Stimulated activated CD8-positive, alpha-beta memory T cell treated with anti-CD3 and anti-CD28 coated beads, Interleukin-4, amount 100 ng/mL, for 1 hour (primary cell): ENCODE measurements at regions not wholly inside any gene's neighbourhood (a gene's known extent, or its start where the extent isn't known, plus 50 kb on each side); places are given as distances from the start of the nearest gene placed in this dataset.
"Not testable (repeated sequence)": the region's sequence is repeated elsewhere in the genome, so short reads cannot be mapped to it uniquely, and the experiment has no call there.

Experiments
- DNase-seq, 2 donors: peaks; one replicate each; pipeline ENCODE4 v3.0.0-alpha.2; 2020; ENCODE audit warnings: low read depth in 2 of 2, low spot score in 1 of 2

DNA sequence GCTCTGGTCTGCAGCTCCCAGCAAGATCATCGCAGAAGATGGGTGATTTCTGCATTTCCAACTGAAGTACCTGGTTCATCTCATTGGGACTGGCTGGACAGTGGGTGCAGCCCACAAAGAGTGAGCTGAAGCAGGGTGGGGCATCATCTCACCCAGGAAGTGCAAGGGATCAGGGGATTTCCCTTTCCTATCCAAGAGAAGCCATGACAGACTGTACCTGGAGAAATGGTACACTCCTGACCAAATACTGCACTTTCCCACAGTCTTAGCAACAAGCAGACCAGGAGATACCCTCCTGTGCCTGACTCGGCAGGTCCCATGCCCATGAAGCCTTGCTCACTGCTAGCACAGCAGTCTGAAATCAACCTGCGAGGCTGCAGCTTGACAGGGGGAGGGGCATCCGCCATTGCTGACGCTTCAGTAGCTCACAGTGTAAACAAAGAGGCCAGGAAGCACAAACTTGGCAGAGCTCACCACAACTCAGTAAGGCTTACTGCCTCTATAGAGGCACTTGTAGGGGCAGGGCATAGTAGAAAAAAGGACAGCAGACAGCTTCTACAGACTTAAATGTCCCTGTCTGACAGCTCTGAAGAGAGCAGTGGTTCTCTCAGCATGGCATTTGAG is 60.5 kb downstream of the AREG start:
- not testable (repeated sequence) for DNase-seq

DNA sequence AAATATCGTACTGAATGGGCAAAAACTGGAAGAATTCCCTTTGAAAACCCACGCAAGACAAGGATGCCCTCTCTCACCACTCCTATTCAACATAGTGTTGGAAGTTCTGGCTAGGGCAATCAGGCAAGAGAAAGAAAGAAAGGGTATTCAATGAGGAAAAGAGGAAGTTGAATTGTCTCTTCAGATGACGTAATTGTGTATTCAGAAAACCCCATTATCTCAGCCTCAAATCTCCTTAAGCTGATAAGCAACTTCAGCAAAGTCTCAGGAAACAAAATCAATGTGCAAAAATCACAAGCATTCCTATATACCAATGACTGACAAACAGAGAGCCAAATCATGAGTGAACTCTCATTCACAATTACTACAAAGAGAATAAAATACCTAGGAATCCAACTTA is 64.4 kb downstream of the AREG start:
- not testable (repeated sequence) for DNase-seq

DNA sequence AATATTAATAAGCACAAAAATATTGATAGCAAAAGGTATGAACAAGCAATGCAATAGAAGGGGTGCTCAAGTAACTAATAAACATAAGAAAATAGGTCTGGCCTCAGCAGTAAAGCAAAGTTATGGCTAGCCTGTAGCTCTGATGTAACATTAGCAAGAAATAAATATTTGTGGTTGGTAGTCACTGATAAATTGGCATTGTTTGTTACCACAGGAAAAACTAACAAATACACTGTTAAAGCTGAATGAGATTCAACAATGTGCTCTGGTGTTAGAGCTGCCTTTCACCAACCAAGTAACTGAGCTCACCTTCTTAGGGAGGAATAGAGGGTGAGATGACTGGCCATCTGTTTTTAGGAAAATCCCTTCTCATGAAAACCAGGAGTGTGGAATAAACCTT is 71.4 kb downstream of the AREG start:
- no peak for DNase-seq

DNA sequence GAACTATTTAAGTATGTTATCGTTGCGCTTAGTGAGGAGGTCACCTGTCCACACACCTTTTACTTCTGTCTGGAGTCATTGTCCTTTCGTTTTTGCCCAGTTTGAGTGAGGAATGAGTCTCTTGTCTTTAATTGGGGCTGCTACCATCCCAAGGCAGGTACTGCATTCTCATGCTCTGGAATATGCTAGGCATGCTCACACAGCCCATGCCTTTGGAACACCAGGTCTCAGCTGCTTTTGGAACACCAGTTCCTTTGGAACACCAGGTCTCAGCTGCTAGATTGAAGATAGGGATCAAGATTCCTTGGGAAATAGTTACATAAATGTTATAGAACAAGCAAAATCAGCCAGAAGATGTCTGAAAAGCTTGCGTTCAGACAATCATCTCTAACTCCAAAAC is 73.1 kb downstream of the AREG start:
- no peak for DNase-seq

DNA sequence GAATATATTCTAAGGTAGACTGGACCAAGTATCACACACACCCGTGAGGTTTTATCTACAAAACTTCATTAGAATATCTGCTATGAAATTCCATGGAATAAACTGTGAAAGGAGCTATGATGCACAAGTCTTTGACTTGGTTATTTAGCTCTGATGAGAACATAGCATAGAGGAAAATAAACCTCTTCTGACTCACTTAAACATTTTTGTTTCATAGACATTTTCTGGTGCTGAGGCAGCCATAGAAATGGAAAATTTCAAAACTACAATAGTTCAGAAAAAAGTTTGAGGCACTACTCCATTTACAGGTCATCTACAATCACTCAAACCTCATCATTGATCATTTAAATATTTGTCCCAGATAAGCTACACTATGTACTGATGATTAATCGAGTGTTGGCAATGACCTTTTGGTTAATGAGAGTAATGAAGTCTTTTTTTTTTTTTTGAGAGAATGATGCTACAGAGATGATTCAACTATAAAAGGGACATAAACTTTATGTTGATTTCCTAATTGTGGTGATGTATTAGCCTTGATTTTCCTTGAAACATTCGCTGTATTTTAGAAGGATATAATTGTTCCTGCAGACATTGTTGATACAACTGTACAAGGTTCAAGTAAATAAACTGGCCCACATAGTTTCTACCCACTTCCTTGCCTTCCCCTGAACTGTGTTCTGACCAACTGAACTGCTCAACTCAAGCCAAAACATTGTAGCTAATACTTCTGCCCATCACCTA is 77.5 kb downstream of the AREG start:
- no peak for DNase-seq

DNA sequence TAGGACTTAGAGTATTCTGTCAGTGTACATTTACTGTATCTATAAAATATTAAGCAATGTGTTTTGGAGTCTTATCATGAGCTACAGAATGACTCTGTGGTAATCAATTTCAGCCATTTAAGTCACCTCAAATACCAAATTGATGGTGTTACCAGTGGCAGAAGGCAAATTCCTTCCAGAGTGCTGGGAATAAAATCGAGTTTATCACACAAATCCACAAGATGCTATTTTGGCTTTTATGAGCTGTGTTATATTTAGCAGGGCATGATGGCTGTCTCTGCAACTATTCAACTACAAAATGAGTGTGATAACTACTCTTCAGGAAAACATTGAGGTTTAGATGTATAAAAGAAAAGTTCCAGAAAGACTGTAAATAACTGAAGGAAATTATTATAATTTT is 78.2 kb downstream of the AREG start:
- DNase-seq = no peak

DNA sequence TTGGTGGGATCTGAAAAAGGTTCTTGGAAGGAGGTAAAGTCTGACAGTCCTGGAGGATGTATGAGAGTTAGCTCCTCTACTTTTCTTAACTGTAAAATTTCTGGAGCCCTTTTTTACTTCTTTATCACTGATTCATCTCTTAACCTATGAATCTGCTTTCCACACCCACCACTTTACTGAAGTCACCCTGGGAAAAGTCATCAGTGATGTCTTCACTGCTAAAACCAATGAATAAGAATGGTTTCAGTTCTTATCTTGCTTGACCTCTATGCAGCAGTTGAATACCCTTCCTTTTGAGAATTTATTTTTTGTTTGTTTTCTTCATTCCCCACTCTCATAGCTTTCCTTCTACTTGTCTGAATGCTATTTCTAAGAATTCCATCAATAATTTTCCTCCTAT is 80.0 kb downstream of the AREG start:
- DNase-seq = no peak

DNA sequence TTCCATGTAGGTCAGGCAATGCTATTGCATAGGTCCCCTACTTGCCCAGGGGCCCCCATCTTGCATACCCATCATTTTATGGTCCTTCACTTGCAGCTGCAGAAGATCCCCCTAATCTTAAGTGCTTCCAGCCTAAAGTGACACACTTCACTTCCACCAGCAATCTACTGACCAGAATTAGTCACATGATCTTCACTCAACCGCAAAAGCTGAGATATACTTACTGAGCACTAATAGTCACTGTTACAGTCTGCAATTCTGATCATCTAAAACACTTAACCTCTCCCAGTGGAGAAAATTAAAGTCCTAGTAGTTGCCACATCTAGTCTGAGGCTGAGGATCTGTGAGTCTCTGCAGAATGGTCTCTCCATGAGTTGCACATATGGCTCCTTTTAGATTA is 82.1 kb downstream of the AREG start:
- no peak for DNase-seq

DNA sequence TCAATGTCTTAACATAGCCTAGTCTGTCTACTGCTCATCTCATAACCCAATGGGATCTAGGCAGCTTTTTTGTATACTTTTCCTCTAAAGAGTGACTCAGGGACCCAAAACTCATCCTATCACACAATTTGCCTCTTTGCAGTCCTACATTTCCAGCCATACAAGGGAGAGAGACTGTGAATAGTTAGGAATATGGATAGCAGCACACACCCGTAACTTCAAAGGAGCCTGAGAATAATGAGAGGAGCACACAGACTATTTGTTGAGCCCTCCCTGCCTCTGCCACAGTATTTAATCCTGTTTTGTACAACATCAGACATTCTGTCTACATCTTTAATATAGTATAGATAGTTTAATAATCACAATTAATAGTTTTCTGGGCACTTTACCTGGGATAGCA is 83.2 kb downstream of the AREG start:
- no peak for DNase-seq

DNA sequence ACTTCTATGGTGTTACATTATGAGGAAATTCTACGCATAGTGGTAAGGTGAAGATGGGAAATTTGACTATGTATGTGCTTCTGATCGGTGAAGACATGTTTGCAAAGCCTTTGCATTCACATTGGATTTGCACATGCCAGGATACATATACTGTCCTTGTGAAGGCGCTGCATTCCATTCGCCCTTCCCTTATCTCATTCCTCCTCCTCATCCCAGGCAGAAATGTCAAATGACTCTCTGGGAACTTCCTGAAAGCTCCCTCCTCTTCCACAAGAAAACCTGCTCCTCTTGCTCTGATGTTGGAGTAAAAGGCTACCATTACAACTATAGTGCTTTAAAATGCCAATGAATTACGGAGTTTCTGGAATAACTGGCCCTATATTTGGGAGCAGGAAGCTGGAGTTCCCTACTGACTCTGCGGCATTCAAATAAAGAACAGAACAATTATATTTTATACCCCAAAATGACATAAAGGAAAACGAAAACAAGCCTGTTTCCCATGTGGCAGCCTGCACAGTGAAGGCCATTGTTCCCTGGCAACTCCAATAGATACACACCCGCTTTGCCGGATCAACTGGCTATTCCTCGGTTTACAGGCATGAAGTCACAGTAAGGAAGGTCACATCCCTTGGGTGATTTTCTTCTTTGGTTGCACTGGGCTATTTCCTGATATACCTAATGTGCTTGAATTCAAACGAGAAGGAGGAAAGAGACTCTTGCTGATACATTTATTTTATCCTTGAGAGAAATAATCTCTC is 84.5 kb downstream of the AREG start:
- no peak for DNase-seq

DNA sequence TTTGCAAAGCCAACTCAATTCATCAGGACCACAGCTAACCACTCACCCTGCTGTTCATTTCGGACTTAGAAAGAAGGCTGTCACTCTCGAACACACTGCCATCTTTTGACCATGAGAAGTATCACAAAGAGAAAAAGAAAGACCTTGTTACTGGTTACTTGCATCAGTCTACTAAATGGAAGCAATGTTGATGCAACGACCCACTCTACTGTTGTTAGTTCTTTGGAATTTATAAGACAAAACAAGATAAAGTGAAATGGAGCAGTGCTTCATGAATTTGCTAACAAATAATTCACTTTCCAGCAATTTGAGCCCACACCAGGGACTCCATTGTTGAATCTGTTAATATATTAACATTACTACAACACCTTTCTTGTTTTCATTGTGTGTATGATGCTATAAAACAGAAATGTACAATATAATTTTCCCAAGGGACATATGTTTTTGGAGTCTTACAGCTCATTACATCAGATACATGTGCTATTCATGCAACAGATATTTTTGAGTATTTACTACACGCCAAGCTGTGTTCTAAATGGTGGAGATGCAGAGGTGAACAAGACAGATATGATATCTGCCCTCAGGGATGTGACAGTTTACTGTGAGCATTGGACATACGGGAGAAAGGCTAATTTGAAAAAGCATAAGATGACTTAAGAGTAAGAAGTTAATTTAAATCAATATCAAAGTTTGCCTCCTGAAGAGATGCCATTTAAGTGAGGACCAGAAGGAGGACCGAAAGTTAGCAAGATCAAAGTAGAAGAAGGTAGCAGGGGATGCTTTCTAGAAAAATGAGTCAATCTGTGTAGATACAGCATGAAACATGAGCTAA is 87.2 kb downstream of the AREG start:
- no peak for DNase-seq

DNA sequence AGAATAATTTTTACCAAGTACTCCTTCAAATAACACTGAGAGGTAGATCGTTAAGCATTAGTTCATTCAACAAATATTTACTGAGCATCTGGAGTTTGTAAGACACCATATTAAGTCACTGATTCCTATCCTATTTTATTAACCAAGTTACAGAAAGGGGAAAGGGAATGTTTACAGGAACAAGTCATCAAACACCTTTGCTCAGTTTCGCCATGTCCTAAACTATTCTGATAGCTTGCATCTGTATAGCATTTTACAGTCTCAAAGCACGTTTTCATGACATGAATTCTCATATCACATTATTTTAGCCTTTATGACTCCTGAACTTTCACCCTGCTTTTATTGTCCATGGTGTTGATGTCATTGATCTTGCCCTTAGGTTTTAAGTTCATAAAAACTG is 89.2 kb downstream of the AREG start:
- no peak for DNase-seq

DNA sequence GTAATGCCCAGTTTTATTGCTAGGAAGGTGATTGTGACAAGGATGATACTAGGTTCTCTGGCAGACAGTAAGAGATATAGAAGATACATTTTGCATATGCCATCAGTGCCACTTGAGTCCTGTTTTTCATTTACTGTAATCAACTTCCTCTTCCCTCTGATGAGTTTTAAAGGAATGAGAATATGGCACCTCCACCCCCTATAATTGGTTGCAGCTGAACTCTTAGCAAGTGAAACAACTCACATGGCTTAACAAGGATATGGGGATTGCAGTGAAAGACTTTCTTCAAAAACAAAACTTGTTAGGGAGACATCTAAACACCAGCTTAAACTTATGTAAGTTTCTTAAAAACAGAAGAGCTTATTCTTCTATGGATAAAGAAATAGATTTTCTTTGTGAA is 90.0 kb downstream of the AREG start:
- DNase-seq = no peak

DNA sequence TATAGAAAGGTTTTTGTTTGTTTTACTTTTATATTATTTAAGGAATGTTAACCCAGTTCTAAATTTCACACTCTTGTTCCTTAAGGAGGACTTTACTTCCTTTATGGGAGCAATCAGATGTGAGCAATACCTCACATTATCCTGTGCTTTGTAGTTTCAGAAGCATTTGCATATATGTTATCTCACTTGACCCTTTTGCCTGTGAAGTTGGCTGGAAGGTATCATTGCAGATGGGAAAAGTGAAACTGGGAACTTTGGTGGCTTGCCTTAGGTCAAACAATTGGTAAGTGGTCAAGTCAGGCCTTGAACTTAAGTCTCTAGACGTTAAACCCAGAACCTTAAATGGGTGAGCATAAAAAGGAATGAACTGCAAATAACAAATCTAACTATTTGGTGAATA is 90.6 kb downstream of the AREG start:
- DNase-seq = no peak

DNA sequence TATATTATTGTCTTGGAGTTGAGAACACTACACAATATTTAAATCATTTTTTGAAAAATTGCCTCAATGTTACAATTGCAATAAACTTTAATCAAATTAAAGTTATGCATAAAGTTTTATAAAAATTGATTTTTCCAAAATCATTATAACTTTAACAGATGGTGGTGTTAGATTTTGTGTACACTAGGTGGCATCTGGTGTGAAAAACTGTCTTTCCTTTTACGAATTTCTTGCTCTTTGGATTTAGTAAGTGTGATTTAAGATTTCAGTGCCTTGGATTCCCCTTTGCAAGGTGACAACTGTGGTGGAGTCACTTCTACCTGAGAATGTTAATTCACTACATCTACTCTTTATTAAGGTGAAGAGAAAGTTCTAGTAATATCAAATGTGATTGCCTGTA is 91.6 kb downstream of the AREG start:
- no peak for DNase-seq

DNA sequence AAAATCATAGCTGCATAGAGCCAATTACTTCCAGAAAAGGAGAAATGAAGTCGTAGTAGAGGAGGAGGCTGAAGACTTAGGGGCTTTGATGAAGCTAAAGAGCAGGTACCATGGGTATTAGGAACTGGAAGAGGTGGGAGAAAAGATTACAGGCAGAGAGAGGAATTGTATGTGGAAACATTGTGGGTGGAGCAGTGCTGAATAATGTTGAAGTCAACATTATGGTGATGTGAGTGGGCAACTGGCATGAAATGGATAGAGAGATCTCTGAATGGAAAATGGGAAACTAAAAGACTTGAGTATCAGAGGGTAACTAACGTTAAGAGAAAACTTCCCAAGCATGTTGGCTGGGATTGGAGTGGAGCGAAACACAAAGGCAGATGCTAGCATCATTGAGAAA is 92.5 kb downstream of the AREG start:
- no peak for DNase-seq

DNA sequence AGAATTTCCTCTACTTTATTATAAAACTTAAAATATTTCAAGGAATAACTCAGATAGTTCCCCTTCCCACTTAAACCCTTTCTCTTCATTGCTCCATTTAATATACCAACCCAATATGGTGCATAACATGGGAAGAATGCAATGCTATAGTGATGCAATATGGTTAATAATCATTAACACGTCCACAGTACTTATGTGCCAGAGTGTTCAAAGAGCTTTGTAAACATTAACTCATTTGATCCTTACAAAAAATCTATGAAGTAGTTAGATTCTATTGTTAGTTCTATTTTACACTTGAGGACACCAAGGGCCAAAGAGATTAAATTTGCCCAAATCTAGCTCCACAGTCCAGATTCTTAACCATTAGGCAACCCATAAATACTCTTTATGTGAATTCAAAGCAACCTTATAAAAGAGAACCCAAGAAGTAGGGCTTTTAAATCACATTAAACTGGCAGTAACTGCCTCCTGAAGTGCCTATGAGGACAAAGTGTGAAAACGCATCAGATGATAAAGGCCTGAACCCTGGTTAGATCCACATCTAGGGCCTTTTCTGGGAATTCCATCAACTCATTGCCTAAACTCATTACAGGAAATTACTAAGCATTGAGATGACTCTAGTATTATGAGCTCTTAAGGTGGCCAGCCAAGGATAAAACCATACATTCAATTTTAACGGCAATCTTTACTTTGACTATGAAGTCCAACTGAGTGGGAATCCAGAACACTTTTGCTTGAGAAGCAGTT is 94.3 kb downstream of the AREG start:
- DNase-seq = no peak

DNA sequence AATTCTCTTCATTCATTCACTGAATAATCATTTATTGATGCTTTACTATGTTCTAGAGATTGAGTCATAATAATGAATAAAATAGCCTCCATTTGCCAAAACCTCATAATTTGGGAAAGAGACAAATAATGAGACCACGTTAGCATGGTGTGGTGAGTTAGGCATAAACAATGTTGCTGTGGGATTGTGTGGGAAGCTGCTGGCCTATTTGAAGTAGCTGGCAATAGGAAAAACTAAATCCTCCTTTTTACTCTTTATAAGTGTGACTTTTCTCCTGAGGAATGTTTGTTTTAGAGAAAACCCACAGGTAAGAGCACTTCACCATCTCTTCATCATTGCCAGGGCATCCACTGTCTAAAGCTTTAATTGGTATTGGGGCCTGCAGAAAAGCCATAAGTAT is 95.3 kb downstream of the AREG start:
- DNase-seq = no peak

DNA sequence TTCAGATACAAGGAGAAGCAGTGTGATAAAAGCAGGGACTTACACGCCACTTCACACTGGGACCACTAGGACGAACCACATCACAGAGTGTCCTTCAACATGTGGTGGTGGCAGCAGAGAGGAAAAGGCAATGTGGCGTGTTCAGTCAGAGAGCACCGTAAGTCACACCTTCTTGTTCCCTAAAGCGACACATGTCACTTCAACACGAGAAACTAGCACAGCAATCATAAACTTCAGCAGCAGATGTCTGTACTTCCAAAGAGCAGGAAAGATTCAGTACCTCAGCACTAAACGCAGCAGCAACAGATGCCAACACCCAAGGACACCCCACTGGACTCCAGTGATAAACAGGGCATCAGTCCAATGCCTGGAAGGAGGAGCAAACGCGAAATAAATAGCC is 96.7 kb downstream of the AREG start:
- DNase-seq = no peak

DNA sequence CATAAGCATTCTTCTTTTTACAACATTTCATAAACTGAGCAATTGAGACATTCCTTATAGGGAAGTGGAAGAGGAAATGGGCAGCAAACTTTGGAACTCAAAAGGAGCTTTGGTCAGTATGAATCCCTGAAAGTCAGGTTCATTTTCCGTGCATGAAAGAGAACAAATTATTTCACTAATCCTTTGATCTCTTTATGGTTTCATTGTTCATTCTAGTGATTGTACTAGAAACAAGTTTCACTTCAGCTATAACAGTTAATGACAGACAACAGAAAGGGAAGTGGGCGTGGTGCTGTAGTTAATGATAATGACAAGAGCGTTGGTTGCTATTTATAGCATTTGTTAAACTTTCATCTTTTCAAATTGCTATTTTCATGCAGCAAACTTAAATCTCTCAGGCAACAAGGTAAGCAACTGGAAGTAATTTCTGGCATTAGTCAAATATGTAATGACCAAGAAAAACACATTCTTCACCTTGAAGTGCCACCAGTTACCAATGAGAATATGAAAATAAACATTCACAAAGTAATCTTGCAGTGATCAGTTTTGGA is 98.4 kb downstream of the AREG start:
- DNase-seq = no peak

DNA sequence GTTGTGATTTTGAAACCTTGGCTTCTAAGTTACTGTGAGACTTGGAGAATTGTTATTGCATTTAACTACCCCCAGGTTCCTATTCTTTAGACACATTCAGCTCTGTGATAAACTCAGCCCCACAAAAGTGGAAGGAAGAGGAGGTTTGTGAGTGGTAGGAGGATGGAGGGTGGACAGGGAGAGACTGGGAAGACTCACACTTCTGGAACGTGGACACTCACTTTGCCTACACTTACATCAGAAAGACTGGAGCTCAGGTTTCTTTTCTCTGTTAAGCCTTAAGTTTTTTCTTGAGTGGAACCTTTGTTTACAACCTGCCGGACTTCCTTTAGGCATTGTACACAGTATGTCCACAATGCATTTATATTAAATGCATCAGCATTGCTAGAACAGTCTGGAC is 99.0 kb downstream of the AREG start:
- DNase-seq = no peak
